ENCODE measurements at regions not wholly inside any gene's neighbourhood (a gene's known extent, or its start where the extent isn't known, plus 50 kb on each side); places are given as distances from the start of the nearest gene placed in this dataset.

DNA sequence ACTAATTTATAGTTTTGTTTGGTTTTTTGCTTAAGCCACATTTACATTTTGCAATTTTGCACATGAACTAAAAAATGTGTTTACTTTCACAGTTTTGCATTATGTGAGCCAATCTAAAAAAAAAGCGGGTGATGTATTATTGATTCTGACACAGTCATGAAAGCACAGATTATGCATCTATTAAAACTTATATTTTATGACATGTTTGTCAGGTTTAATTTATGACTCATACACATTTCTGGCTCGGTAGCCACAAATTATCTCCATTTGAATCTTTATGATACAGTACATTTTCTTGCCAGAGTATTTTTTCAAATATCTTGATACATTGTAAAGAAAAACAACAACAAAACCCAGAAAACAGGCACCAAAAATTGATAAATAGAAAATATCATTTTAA is 280.4 kb upstream of the GRIP1 start:
- no peak for TF ChIP-seq POLR2A (IDR thresholded peaks at IDR 0.05)
- TF ChIP-seq, protein P1, sequence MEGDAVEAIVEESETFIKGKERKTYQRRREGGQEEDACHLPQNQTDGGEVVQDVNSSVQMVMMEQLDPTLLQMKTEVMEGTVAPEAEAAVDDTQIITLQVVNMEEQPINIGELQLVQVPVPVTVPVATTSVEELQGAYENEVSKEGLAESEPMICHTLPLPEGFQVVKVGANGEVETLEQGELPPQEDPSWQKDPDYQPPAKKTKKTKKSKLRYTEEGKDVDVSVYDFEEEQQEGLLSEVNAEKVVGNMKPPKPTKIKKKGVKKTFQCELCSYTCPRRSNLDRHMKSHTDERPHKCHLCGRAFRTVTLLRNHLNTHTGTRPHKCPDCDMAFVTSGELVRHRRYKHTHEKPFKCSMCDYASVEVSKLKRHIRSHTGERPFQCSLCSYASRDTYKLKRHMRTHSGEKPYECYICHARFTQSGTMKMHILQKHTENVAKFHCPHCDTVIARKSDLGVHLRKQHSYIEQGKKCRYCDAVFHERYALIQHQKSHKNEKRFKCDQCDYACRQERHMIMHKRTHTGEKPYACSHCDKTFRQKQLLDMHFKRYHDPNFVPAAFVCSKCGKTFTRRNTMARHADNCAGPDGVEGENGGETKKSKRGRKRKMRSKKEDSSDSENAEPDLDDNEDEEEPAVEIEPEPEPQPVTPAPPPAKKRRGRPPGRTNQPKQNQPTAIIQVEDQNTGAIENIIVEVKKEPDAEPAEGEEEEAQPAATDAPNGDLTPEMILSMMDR (IDR thresholded peaks at IDR 0.05), result no peak
